Erythroblast (primary cell): ENCODE measurements at regions not wholly inside any gene's neighbourhood (a gene's known extent, or its start where the extent isn't known, plus 50 kb on each side); places are given as distances from the start of the nearest gene placed in this dataset.
"Not testable (repeated sequence)": the region's sequence is repeated elsewhere in the genome, so short reads cannot be mapped to it uniquely, and the experiment has no call there.

Source experiments
- DNase-seq, 2 experiments: peaks; one replicate each; lab custom pipeline; 2025; lab: John Stamatoyannopoulos, UW

DNA sequence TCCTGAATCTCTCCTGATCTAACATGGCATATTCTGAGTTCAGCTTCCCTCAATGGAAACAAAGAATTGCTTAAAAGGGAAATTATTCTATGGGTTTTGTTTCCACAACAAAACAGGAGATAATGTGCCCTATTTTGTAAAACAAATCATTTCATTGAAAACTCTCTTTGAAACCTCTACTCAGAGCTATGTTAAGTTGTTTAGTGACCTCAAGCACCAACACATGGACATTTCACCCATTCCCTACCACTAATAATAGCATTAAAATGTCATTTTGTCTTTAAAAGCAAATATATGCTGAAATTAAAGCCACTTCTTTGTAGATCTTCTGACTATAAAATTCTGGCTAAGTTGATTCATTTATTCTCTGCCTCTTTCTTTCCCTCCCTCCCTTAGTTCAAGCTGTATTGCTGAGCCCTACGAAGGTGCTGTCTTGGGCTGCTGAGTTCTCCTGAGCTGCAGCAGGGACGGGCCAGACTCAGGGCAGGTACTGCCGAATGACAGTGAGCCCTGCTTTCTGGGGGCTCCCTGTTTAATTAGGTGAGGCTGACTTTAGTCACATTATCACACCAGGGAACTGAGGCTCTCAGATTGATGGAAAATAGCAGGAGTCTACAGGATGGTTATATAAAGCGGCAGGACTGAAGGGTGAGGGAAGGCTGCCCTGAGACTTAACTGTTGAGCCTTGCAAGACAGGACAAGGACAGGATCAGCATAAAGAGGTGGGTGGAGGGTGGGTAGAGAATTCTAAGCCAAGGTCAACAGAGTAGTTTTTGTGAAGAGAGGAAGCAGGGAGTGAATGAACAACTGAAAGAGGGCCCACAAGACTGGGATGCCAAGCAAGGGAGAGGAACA is 1685.1 kb downstream of the SPATA31A7 start:
- DNase-seq, result not testable (repeated sequence)

GRCh38 chr9:62877552-62877951 is 1687.7 kb downstream of the SPATA31A7 start:
- not testable (repeated sequence) for DNase-seq

GRCh38 chr9:62877987-62878386 is 1688.2 kb downstream of the SPATA31A7 start:
- not testable (repeated sequence) for DNase-seq

DNA sequence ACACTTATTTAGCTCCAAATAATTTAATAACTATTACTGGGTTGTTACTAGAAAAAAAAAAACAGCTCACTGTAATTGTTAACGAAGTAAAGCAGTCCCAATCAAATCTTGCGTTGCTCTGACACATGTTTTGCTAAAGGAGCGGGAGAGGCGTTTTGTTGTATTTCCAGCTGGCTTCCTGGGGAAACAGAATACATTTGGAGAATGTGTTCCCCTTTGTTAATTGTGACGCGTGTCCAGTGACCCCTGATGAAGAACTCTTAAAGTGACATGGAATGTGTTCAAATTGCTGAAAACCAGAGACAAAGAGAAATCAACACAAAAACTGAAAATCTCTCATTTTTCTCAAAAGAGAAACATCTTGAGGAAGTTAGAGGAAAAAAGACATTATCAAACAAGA is 1690.6 kb downstream of the SPATA31A7 start:
- DNase-seq, result not testable (repeated sequence)

GRCh38 chr9:62880971-62881370 is 1691.1 kb downstream of the SPATA31A7 start:
- not testable (repeated sequence) for DNase-seq

DNA sequence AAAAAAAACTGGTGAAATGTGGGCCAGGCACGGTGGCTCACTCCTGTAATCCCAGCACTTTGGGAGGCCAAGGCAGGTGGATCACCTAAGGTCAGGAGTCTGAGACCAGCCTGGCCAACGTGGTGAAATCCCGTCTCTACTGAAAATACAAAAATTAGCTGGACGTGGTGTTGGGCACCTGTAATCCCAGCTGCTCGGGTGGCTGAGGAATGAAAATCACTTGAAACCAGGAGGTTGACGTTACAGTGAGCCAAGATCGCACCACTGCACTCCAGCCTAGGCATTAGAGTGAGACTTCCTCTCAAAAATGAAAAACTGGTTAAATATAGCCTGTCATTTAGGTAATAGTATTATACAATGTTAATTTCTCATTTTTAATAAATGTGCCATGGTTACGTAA is 1692.0 kb downstream of the SPATA31A7 start:
- DNase-seq, result not testable (repeated sequence)

- DNase-seq, result not testable (repeated sequence)
These were observed 1692.9 kb downstream of the SPATA31A7 start for GRCh38 chr9:62882717-62883116.

DNA sequence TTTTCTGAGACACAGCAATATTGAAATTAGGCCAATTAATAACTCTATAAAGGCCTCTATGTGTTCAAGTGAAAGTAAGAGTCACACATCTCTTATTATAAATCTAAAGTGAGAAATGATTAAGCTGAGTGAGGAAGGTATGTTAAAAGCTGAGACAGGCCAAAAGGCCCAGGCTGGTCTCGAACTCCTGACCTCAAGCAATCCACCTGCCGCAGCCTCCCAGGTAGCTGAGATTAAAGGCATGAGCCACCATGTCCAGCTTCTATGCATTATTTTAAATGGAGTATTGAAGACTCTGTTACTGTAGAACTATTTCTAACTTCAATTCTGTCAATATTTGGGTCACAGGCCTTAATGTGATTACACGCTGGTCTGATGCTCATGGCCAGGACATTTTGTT is 1706.9 kb downstream of the SPATA31A7 start:
- DNase-seq, result not testable (repeated sequence)

DNA sequence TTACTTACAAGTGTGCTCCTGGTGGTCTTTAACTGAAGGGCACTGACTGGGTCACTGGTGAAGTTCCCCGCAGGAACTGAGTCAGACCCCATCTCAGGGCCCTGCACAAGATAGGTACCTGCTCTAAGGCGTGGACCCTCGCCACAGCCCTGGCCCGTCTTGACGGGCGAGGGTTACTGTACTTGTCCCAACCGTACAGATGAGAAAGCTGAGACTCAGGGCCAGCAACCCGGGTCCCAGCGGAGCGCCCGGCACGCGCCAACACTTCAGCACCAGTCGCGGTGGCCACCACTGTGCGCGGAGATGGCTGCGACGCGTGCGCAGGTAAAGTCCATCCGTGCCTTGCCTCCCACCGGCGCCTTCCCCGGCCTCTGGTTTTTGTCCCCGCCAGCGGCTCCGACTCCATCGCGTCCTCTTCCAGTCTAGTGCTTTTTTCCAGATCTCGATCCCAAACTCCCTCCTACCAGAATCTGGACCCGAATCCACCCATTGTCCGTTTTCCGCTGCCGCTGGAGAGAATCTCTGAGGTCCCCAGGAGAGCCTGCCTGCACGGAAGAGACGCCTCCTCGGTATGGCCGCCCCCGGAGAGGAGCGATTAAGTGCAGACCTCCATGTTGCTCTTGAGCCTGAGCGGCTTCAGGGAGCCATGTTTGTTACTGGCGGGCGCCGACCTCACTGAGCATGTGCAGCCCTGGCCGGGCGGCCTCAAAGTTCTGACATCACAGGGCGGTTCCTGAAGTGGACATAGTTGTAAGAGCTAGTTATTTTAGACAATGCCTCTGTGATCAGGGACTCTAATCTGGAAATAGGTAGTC is 1707.8 kb downstream of the SPATA31A7 start:
- not testable (repeated sequence) for DNase-seq

DNA sequence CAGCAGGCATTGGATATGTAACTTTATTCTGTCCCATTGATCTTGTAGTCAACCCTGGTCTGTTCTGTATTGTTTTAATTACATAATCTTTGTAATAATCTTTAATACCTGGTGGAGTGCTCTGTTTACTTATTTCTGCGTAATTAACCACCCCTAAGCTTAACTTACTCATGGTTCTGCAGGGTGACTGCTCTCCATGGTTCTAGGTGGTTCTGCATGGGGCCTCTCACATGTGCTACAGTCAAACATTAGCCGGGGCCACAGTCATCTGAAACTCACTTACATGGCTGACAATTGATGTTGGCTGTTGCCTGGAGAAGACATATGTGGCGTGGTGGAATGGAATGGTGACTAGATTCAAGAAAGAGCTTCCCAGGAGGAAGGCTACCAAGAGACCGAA is 1709.8 kb downstream of the SPATA31A7 start:
- not testable (repeated sequence) for DNase-seq

DNA sequence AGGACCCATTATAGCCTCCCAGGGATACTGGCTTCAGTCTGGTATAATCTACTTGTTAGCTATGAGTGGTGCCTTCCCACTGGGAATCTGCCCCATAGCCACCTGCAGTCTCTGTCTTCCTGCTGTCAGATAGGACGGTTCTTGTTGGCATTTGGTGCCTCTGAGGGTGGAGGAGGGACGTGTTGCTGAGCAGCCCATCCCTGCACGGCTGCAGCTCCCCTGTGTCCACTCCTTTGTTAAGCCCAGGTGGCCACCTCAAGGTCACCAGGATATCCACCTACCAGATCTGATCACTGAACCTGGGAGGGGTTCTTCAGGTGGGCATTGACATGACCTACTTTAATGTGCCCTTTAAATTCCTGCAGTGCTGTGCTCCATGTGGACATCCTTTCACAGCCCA is 1714.2 kb downstream of the SPATA31A7 start:
- not testable (repeated sequence) for DNase-seq

DNA sequence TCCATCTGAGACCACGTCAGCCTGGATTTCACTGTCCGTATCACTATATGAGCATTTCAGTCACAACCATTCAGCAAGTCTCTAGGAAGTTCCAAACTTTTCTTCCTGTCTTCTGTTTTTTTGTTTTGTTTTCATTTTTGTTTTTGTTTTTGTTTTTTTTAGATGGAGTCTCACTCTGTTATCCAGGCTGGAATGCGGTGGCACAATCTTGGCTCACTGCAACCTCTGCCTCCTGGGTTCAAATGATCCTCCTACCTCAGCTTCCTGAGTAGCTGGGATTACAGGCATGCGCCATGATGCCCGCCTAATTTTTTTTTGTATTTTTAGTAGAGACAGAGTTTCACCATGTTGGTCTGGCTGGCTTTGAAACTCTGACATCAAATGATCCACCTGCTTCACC is 1715.9 kb downstream of the SPATA31A7 start:
- not testable (repeated sequence) for DNase-seq

GRCh38 chr9:62907866-62908265 is 1718.0 kb downstream of the SPATA31A7 start:
- DNase-seq, result not testable (repeated sequence)

GRCh38 chr9:62908271-62908670 is 1718.4 kb downstream of the SPATA31A7 start:
- DNase-seq, result not testable (repeated sequence)

GRCh38 chr9:62909447-62909846 is 1719.6 kb downstream of the SPATA31A7 start:
- not testable (repeated sequence) for DNase-seq

- not testable (repeated sequence) for DNase-seq
These were observed 1722.4 kb downstream of the SPATA31A7 start for GRCh38 chr9:62912278-62912677.

DNA sequence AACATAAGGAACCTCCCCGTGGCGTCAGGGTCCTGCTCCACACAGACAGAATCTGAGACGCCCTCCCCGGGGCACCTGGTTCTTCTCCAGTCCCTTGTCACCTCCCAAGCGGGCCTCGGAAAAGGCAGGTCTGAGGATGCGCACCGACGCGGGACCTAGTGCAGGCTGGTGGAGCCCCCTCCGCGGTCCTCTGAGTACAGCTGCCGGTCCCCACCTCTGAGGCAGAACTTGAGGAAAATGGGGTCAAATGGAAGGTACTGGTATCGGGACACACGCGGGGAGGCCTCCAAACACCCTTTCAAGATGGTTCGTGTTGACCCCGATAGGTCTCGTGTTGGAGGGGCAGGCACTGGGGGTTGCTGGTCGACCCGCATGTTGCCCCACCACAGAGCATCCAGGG is 1725.3 kb downstream of the SPATA31A7 start:
- DNase-seq, result not testable (repeated sequence)

DNA sequence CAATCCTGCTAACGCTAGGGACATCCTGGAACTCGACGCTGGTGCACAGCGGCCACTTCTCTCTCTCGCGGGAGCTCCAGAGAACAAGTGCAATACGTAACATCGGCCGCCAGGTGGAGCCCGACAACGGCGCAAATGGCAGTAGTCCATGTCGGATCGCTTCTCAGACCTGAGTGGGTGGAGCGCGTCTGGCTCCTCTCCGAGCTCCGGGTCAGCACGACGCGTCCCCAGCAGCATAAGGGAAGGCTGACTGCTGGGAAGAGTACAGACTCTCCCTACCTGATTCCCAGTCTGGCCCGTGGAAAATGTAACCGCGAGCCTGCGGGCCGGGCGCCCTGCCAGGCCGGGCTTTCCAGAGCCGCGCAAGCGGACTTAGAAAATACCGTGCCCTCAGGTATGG is 1725.8 kb downstream of the SPATA31A7 start:
- not testable (repeated sequence) for DNase-seq

DNA sequence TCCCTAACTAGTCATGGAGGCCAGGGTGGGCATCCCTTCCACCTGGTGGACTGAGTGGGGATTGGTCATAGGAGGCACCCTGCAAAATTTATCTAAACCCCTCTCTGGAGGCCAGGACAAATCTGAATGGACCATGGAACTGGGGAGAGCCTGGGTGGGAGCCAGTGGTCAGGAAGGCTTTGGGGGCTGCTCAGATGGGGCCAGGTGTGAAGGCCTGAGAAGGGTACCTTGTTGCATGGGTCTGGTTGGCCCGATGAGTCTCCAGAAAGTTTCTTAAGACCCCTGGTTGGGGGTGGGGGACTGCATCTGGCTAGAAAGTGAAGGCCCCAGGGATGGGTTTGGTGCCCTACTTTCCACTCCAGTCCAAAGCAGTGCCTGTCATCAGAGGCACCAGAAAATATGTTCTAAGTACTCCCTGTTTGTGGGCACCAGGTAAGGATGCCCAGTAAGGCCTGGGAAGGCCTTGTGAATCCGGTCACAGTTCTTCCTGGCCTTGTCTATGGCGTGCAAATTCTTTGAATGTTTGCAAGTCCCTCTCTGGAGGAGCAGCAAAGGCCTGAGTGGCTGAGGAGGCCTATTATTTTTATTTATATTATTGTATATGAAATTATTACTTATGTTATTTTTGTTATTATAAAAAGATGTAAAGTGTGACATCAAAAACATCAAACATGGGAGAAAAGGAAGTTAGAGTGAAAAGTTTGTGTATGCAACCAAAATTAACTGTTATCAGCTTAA is 1729.0 kb downstream of the SPATA31A7 start:
- not testable (repeated sequence) for DNase-seq

DNA sequence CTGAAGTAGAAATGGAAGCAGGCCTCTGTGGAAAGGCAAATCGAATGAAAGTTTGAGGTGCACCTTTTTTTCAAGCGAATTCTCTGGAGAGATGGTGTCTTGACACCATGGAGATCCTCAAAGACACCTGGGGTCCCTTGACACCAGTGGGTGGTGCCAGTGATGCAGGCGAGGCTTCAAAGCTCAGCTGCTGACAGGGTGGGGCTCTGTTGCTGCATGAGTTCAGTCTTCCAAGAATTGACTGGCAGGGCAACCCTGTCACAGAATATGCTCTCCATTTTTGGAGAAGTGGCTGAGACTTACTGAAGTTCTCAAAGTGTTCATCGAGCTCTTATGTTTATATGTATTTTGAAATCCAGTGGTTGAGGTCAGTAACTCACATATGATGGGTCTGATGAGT is 1741.6 kb downstream of the SPATA31A7 start:
- not testable (repeated sequence) for DNase-seq

DNA sequence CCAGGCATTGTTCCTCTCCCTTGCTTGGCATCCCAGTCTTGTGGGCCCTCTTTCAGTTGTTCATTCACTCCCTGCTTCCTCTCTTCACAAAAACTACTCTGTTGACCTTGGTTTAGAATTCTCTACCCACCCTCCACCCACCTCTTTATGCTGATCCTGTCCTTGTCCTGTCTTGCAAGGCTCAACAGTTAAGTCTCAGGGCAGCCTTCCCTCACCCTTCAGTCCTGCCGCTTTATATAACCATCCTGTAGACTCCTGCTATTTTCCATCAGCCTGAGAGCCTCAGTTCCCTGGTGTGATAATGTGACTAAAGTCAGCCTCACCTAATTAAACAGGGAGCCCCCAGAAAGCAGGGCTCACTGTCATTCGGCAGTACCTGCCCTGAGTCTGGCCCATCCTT is 1763.0 kb downstream of the SPATA31A7 start:
- not testable (repeated sequence) for DNase-seq
